ENCODE measurements at regions not wholly inside any gene's neighbourhood (a gene's known extent, or its start where the extent isn't known, plus 50 kb on each side); places are given as distances from the start of the nearest gene placed in this dataset.

DNA sequence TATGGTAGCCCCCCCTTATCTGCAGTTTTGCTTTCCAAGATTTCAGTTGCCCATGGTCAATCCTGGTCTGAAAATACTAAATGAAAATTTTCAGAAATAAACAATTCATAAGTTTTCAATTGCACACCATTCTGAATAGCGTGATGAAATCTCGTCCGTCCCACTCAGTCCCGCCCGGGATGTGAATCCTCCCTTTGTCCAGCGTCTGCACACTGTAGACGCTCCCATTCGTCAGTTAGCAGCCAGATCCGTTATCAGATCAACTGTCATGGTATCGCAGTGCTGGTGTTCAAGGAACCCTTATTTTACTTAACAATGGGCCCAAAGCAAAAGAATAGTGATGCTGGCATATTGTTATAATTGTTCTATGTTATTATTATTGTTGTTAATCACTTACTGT, 98.6 kb downstream of the TMEM215 start:
- BruUV-seq (replicated peaks) = no TSS peak
- in situ Hi-C loops (cut with HindIII; ENCODE audit: low pct_unique_long_range_greater_than_20kb, low sequenced_read_pairs) = no loop called here

DNA sequence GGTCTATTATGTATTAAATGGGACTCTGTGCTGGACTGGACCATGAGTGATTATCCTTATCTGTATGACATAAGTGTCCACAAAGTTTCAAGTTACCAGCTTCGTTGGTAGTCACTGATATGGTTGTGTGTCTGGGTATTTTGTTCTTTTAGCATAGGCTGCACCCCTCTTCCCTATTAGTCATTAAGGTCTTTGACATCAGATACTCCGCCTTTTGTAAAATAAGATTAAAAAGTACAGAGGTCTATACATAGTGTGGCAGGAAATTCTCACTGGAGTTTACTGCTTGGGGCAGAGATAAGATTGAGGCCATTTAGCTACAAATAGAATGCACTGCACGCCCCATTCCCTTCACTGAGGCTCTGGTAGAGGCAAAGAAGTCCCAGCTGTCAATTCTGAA, 99.4 kb downstream of the TMEM215 start:
- POLR2A ChIA-PET = no interaction called here
- BruUV-seq (replicated peaks) = no TSS peak

More for the DNA sequence above, 98.6 kb downstream of the TMEM215 start:
- Histone ChIP-seq H3K4me1 (ENCODE audit: control insufficient read depth, insufficient read depth, low read length) (no peaks in the 10 kb centered on the region), H3K4me3 (ENCODE audit: low read depth in 2 of 2, low read length in 2 of 2) (no peak overlapping the region), H3K36me3 (ENCODE audit: control insufficient read depth, insufficient read depth, low read length) (no peaks in the 10 kb centered on the region), H3K27me3 (ENCODE audit: control insufficient read depth, insufficient read depth, low read length) (no peaks in the 10 kb centered on the region), H3K9me3 (ENCODE audit: control insufficient read depth, insufficient read depth, low read depth, low read length) (no peaks in the 10 kb centered on the region), H3K27ac (ENCODE audit: low read length) (no peak overlapping the region)
- CTCF ChIA-PET = no interaction called here
- intact Hi-C loops (cut with micrococcal nuclease; ENCODE audit: unreplicated experiment) = loop anchor here (10.0 kb wide), 1 partner anchor 63 kb away; no protein-coding TSS in a partner anchor
- no peak for TF ChIP-seq TCF7L2 (IDR thresholded peaks at IDR 0.05; ENCODE audit: low read depth, low read length)
- TF ChIP-seq, protein P1, sequence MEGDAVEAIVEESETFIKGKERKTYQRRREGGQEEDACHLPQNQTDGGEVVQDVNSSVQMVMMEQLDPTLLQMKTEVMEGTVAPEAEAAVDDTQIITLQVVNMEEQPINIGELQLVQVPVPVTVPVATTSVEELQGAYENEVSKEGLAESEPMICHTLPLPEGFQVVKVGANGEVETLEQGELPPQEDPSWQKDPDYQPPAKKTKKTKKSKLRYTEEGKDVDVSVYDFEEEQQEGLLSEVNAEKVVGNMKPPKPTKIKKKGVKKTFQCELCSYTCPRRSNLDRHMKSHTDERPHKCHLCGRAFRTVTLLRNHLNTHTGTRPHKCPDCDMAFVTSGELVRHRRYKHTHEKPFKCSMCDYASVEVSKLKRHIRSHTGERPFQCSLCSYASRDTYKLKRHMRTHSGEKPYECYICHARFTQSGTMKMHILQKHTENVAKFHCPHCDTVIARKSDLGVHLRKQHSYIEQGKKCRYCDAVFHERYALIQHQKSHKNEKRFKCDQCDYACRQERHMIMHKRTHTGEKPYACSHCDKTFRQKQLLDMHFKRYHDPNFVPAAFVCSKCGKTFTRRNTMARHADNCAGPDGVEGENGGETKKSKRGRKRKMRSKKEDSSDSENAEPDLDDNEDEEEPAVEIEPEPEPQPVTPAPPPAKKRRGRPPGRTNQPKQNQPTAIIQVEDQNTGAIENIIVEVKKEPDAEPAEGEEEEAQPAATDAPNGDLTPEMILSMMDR (IDR thresholded peaks at IDR 0.05) = no peak
- TF ChIP-seq, protein P2, sequence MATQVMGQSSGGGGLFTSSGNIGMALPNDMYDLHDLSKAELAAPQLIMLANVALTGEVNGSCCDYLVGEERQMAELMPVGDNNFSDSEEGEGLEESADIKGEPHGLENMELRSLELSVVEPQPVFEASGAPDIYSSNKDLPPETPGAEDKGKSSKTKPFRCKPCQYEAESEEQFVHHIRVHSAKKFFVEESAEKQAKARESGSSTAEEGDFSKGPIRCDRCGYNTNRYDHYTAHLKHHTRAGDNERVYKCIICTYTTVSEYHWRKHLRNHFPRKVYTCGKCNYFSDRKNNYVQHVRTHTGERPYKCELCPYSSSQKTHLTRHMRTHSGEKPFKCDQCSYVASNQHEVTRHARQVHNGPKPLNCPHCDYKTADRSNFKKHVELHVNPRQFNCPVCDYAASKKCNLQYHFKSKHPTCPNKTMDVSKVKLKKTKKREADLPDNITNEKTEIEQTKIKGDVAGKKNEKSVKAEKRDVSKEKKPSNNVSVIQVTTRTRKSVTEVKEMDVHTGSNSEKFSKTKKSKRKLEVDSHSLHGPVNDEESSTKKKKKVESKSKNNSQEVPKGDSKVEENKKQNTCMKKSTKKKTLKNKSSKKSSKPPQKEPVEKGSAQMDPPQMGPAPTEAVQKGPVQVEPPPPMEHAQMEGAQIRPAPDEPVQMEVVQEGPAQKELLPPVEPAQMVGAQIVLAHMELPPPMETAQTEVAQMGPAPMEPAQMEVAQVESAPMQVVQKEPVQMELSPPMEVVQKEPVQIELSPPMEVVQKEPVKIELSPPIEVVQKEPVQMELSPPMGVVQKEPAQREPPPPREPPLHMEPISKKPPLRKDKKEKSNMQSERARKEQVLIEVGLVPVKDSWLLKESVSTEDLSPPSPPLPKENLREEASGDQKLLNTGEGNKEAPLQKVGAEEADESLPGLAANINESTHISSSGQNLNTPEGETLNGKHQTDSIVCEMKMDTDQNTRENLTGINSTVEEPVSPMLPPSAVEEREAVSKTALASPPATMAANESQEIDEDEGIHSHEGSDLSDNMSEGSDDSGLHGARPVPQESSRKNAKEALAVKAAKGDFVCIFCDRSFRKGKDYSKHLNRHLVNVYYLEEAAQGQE (IDR thresholded peaks at IDR 0.05; ENCODE audit: insufficient read depth in 1 of 2, low read depth in 2 of 2, low read length in 1 of 2) = no peak
- no peak for TF ChIP-seq SIN3A (IDR thresholded peaks at IDR 0.05; ENCODE audit: borderline replicate concordance, insufficient read depth, low read depth, low read length)
- TF ChIP-seq POLR2AphosphoS5 (IDR thresholded peaks at IDR 0.05; ENCODE audit: low read depth, low read length) = no peak
- no peak for ATAC-seq
- DNase-seq (ENCODE audit: low read depth, low spot score) = no peak
- POLR2A ChIA-PET = no interaction called here

More for the DNA sequence above, 99.4 kb downstream of the TMEM215 start:
- DNase-seq (ENCODE audit: low read depth, low spot score) (no peak), ATAC-seq (no peak)
- CTCF ChIA-PET = no interaction called here
- intact Hi-C loops (cut with micrococcal nuclease; ENCODE audit: unreplicated experiment) (loop anchor here (10.0 kb wide), 1 partner anchor 62 kb away; no protein-coding TSS in a partner anchor), in situ Hi-C loops (cut with HindIII; ENCODE audit: low pct_unique_long_range_greater_than_20kb, low sequenced_read_pairs) (no loop called here)
- Histone ChIP-seq H3K27me3 (ENCODE audit: control insufficient read depth, insufficient read depth, low read length) (no peaks in the 10 kb centered on the region), H3K36me3 (ENCODE audit: control insufficient read depth, insufficient read depth, low read length) (no peaks in the 10 kb centered on the region), H3K9me3 (ENCODE audit: control insufficient read depth, insufficient read depth, low read depth, low read length) (no peaks in the 10 kb centered on the region), H3K4me3 (ENCODE audit: low read depth in 2 of 2, low read length in 2 of 2) (no peak overlapping the region), H3K4me1 (ENCODE audit: control insufficient read depth, insufficient read depth, low read length) (no peaks in the 10 kb centered on the region), H3K27ac (ENCODE audit: low read length) (no peak overlapping the region)
- no peak for TF ChIP-seq TCF7L2 (IDR thresholded peaks at IDR 0.05; ENCODE audit: low read depth, low read length)
- TF ChIP-seq SIN3A (IDR thresholded peaks at IDR 0.05; ENCODE audit: borderline replicate concordance, insufficient read depth, low read depth, low read length) = no peak
- TF ChIP-seq, protein P2 (IDR thresholded peaks at IDR 0.05; ENCODE audit: insufficient read depth in 1 of 2, low read depth in 2 of 2, low read length in 1 of 2) = no peak
- TF ChIP-seq POLR2AphosphoS5 (IDR thresholded peaks at IDR 0.05; ENCODE audit: low read depth, low read length) = no peak
- TF ChIP-seq, protein P1 (IDR thresholded peaks at IDR 0.05) = no peak

Data from Panc1 (cell line).